ENCODE measurements at regions not wholly inside any gene's neighbourhood (a gene's known extent, or its start where the extent isn't known, plus 50 kb on each side); places are given as distances from the start of the nearest gene placed in this dataset.

DNA sequence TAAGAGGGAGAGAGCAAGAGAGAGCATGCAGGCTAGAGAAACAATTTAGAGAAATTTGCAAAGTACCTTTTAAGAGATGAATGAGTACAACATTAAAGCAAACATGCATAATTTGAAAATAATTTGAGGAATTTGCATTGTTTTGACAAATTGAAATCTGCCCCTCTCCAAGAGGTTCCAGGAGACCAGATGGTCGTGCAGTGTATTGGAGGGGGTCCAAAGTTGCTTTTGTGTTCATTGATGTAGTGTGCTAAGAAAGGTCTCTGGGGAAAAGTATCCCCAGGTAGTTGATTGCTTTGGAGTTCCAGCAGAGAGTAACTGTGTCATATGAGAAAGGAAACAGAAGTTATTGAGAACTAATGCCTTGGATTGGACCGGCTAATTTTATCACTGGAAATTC lies 635.0 kb upstream of the TENM3 start:
- Histone ChIP-seq H2AFZ (ENCODE audit: low read length) (no peak overlapping the region), H3K4ac (ENCODE audit: low read length) (no peak overlapping the region), H3K4me1 (ENCODE audit: control insufficient read depth in 2 of 2, insufficient read depth in 1 of 2, low read depth in 1 of 2, low read length in 2 of 2) (peaks cover 0 to 6% of the 10 kb centered on the region in 2 donors), H2BK120ac (ENCODE audit: low read depth, low read length) (no peak overlapping the region), H3K4me3 (ENCODE audit: low read length in 2 of 2) (no peak overlapping the region), H3K23ac (ENCODE audit: low read depth, low read length, poor library complexity) (no peak overlapping the region), H2BK15ac (ENCODE audit: low read length) (no peak overlapping the region), H3K9me3 (replicated peaks in 1 of 2; ENCODE audit: control insufficient read depth in 2 of 2, insufficient read depth in 1 of 2, low read depth in 1 of 2, low read length in 2 of 2) (peaks cover 0 to 3% of the 10 kb centered on the region in 2 donors), H3K4me2 (ENCODE audit: insufficient read depth, low read length, poor library complexity, severe bottlenecking) (no peak overlapping the region), H3K18ac (ENCODE audit: low read length) (no peak overlapping the region), H3K27me3 (ENCODE audit: control insufficient read depth in 3 of 3, insufficient read depth in 3 of 3, low read depth in 1 of 3, low read length in 3 of 3) (peaks cover 0 to 3% (median 0%) of the 10 kb centered on the region in 3 experiments), H3K79me1 (ENCODE audit: low read depth, low read length) (no peaks in the 10 kb centered on the region), H2BK12ac (ENCODE audit: low read length) (no peak overlapping the region), H3K27ac (replicated peaks; ENCODE audit: low read length) (no peak overlapping the region), H3K14ac (ENCODE audit: low read length) (no peak overlapping the region), H2AK5ac (ENCODE audit: low read depth, low read length) (no peak overlapping the region), H3K36me3 (replicated peaks in 1 of 2; ENCODE audit: control insufficient read depth in 2 of 2, insufficient read depth in 2 of 2, low read length in 2 of 2) (no peaks in the 10 kb centered on the region), H4K91ac (ENCODE audit: low read depth, low read length, poor library complexity) (no peak overlapping the region), H4K8ac (ENCODE audit: low read depth, low read length) (no peak overlapping the region), H2BK5ac (ENCODE audit: low read length) (no peak overlapping the region), H3K9ac (ENCODE audit: low read depth, low read length, poor library complexity) (no peak overlapping the region)
- no peak for DNase-seq (ENCODE audit: low spot score)
- WGBS, 2 donors (ENCODE audit: extremely low coverage in 2 of 2, insufficient read length in 2 of 2, insufficient replicate concordance in 1 of 2): no CpG with 5 or more reads among the region's 2 CpGs

GRCh38 chr4:181611033-181611711 lies 632.0 kb upstream of the TENM3 start:
- Histone ChIP-seq H2BK15ac (ENCODE audit: low read length) (no peak overlapping the region), H3K9ac (ENCODE audit: low read depth, low read length, poor library complexity) (no peak overlapping the region), H3K79me1 (ENCODE audit: low read depth, low read length) (no peaks in the 10 kb centered on the region), H3K27me3 (ENCODE audit: control insufficient read depth in 3 of 3, insufficient read depth in 3 of 3, low read depth in 1 of 3, low read length in 3 of 3) (no peaks in the 10 kb centered on the region), H3K4me3 (ENCODE audit: low read length in 2 of 2) (no peak overlapping the region), H2AFZ (ENCODE audit: low read length) (no peak overlapping the region), H3K23ac (ENCODE audit: low read depth, low read length, poor library complexity) (no peak overlapping the region), H2AK5ac (ENCODE audit: low read depth, low read length) (no peak overlapping the region), H4K91ac (ENCODE audit: low read depth, low read length, poor library complexity) (no peak overlapping the region), H3K4me2 (ENCODE audit: insufficient read depth, low read length, poor library complexity, severe bottlenecking) (no peak overlapping the region), H3K9me3 (replicated peaks in 1 of 2; ENCODE audit: control insufficient read depth in 2 of 2, insufficient read depth in 1 of 2, low read depth in 1 of 2, low read length in 2 of 2) (peaks cover 0 to under 1% of the 10 kb centered on the region in 2 donors), H3K4me1 (ENCODE audit: control insufficient read depth in 2 of 2, insufficient read depth in 1 of 2, low read depth in 1 of 2, low read length in 2 of 2) (peaks cover 0 to 4% of the 10 kb centered on the region in 2 donors), H3K27ac (replicated peaks; ENCODE audit: low read length) (no peak overlapping the region), H2BK120ac (ENCODE audit: low read depth, low read length) (no peak overlapping the region), H2BK5ac (ENCODE audit: low read length) (no peak overlapping the region), H3K14ac (ENCODE audit: low read length) (no peak overlapping the region), H3K4ac (ENCODE audit: low read length) (no peak overlapping the region), H2BK12ac (ENCODE audit: low read length) (no peak overlapping the region), H3K18ac (ENCODE audit: low read length) (no peak overlapping the region), H4K8ac (ENCODE audit: low read depth, low read length) (no peak overlapping the region), H3K36me3 (replicated peaks in 1 of 2; ENCODE audit: control insufficient read depth in 2 of 2, insufficient read depth in 2 of 2, low read length in 2 of 2) (no peaks in the 10 kb centered on the region)
- no peak for DNase-seq (ENCODE audit: low spot score)
- no CpG with 5 or more reads among the region's 15 CpGs for WGBS, 2 donors (ENCODE audit: extremely low coverage in 2 of 2, insufficient read length in 2 of 2, insufficient replicate concordance in 1 of 2)

- Histone ChIP-seq H3K4me3 (ENCODE audit: low read length in 2 of 2) (no peak overlapping the region), H4K8ac (ENCODE audit: low read depth, low read length) (no peak overlapping the region), H3K23ac (ENCODE audit: low read depth, low read length, poor library complexity) (no peak overlapping the region), H2BK5ac (ENCODE audit: low read length) (no peak overlapping the region), H3K9me3 (replicated peaks in 1 of 2; ENCODE audit: control insufficient read depth in 2 of 2, insufficient read depth in 1 of 2, low read depth in 1 of 2, low read length in 2 of 2) (no peaks in the 10 kb centered on the region), H3K27me3 (ENCODE audit: control insufficient read depth in 3 of 3, insufficient read depth in 3 of 3, low read depth in 1 of 3, low read length in 3 of 3) (no peaks in the 10 kb centered on the region), H3K9ac (ENCODE audit: low read depth, low read length, poor library complexity) (no peak overlapping the region), H2BK120ac (ENCODE audit: low read depth, low read length) (no peak overlapping the region), H3K79me1 (ENCODE audit: low read depth, low read length) (no peaks in the 10 kb centered on the region), H2BK12ac (ENCODE audit: low read length) (no peak overlapping the region), H2BK15ac (ENCODE audit: low read length) (no peak overlapping the region), H3K14ac (ENCODE audit: low read length) (no peak overlapping the region), H3K4ac (ENCODE audit: low read length) (no peak overlapping the region), H4K91ac (ENCODE audit: low read depth, low read length, poor library complexity) (no peak overlapping the region), H2AK5ac (ENCODE audit: low read depth, low read length) (no peak overlapping the region), H3K36me3 (replicated peaks in 1 of 2; ENCODE audit: control insufficient read depth in 2 of 2, insufficient read depth in 2 of 2, low read length in 2 of 2) (no peaks in the 10 kb centered on the region), H3K18ac (ENCODE audit: low read length) (no peak overlapping the region), H3K4me2 (ENCODE audit: insufficient read depth, low read length, poor library complexity, severe bottlenecking) (no peak overlapping the region), H3K4me1 (ENCODE audit: control insufficient read depth in 2 of 2, insufficient read depth in 1 of 2, low read depth in 1 of 2, low read length in 2 of 2) (peaks cover 0 to 2% of the 10 kb centered on the region in 2 donors), H2AFZ (ENCODE audit: low read length) (no peak overlapping the region), H3K27ac (replicated peaks; ENCODE audit: low read length) (no peak overlapping the region)
- WGBS, 2 donors (ENCODE audit: extremely low coverage in 2 of 2, insufficient read length in 2 of 2, insufficient replicate concordance in 1 of 2): no CpG with 5 or more reads among the region's 8 CpGs
- no peak for DNase-seq (ENCODE audit: low spot score)
These were observed 631.1 kb upstream of the TENM3 start for GRCh38 chr4:181611946-181612600.

DNA sequence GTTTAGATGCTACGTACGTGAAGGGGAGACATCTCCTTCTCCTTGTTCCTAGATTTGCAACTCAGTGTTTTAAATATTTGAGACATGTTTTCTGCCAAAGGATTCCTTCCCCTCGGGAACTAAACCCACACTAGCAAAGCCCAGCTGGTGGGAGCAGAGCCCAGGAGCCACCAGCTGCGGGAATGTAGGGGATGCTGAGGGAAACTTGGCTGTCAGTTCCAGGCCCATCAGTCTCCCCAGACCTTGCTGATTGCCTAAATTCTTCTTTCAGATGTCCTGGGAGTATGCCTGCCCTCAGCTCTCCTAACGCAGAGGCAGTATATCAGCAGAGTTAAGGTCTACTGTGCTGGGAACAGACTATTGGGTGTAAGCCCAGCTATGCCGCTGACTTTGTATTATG lies 630.0 kb upstream of the TENM3 start:
- no peak overlapping the region for H3K14ac ChIP-seq (ENCODE audit: low read length)
- H3K4me1 ChIP-seq (ENCODE audit: control insufficient read depth in 2 of 2, insufficient read depth in 1 of 2, low read depth in 1 of 2, low read length in 2 of 2): peaks cover 0 to 2% of the 10 kb centered on the region in 2 donors
- H3K4me3 ChIP-seq (ENCODE audit: low read length in 2 of 2): no peak overlapping the region
- no peak overlapping the region for H3K18ac ChIP-seq (ENCODE audit: low read length)
- no peak overlapping the region for H2BK15ac ChIP-seq (ENCODE audit: low read length)
- H2BK120ac ChIP-seq (ENCODE audit: low read depth, low read length): no peak overlapping the region
- WGBS, 2 donors (ENCODE audit: extremely low coverage in 2 of 2, insufficient read length in 2 of 2, insufficient replicate concordance in 1 of 2): no CpG with 5 or more reads among the region's 6 CpGs
- no peak overlapping the region for H2BK12ac ChIP-seq (ENCODE audit: low read length)
- H4K91ac ChIP-seq (ENCODE audit: low read depth, low read length, poor library complexity): no peak overlapping the region
- DNase-seq (ENCODE audit: low spot score): no peak
- no peak overlapping the region for H3K9ac ChIP-seq (ENCODE audit: low read depth, low read length, poor library complexity)
- H3K27ac ChIP-seq (replicated peaks; ENCODE audit: low read length): no peak overlapping the region
- H2AK5ac ChIP-seq (ENCODE audit: low read depth, low read length): no peak overlapping the region
- H3K4me2 ChIP-seq (ENCODE audit: insufficient read depth, low read length, poor library complexity, severe bottlenecking): no peak overlapping the region
- H3K4ac ChIP-seq (ENCODE audit: low read length): no peak overlapping the region
- no peak overlapping the region for H3K23ac ChIP-seq (ENCODE audit: low read depth, low read length, poor library complexity)
- H4K8ac ChIP-seq (ENCODE audit: low read depth, low read length): no peak overlapping the region
- no peak overlapping the region for H2BK5ac ChIP-seq (ENCODE audit: low read length)
- H3K79me1 ChIP-seq (ENCODE audit: low read depth, low read length): no peaks in the 10 kb centered on the region
- no peaks in the 10 kb centered on the region for H3K27me3 ChIP-seq (ENCODE audit: control insufficient read depth in 3 of 3, insufficient read depth in 3 of 3, low read depth in 1 of 3, low read length in 3 of 3)
- no peaks in the 10 kb centered on the region for H3K36me3 ChIP-seq (replicated peaks in 1 of 2; ENCODE audit: control insufficient read depth in 2 of 2, insufficient read depth in 2 of 2, low read length in 2 of 2)
- no peak overlapping the region for H2AFZ ChIP-seq (ENCODE audit: low read length)
- no peaks in the 10 kb centered on the region for H3K9me3 ChIP-seq (replicated peaks in 1 of 2; ENCODE audit: control insufficient read depth in 2 of 2, insufficient read depth in 1 of 2, low read depth in 1 of 2, low read length in 2 of 2)

Measured in neuronal stem cell (in vitro differentiated cells).